GM18873 (cell line): ENCODE measurements at regions not wholly inside any gene's neighbourhood (a gene's known extent, or its start where the extent isn't known, plus 50 kb on each side); places are given as distances from the start of the nearest gene placed in this dataset.

Source experiments
- ATAC-seq: cut with Tn5 transposase; IDR thresholded peaks from one replicate; pipeline ENCODE4 v1.9.1; 2021; ENCODE audit warnings: mild to moderate bottlenecking, moderate library complexity, moderate number of reproducible peaks; ENCODE audit not compliant: unreplicated experiment, low FRiP score

- ATAC-seq, result peak; percentile 51
Observed at GRCh38 chr17:27239046-27239445, 54.9 kb upstream of the WSB1 start.

- ATAC-seq, result no peak
Observed at GRCh38 chr17:27239584-27239983, 54.3 kb upstream of the WSB1 start.

- no peak for ATAC-seq
Observed at GRCh38 chr17:27240086-27240801, 53.7 kb upstream of the WSB1 start.

- ATAC-seq, result no peak
Observed at GRCh38 chr17:27240802-27241155, 53.1 kb upstream of the WSB1 start.

- no peak for ATAC-seq
Observed at GRCh38 chr17:27241346-27241946, 52.5 kb upstream of the WSB1 start.

- ATAC-seq, result no peak
Observed at GRCh38 chr17:27242951-27243350, 51.0 kb upstream of the WSB1 start.

- ATAC-seq, result no peak
Observed at GRCh38 chr17:27244011-27244410, 49.9 kb upstream of the WSB1 start.
